PFSK-1 (cell line): ENCODE measurements at regions not wholly inside any gene's neighbourhood (a gene's known extent, or its start where the extent isn't known, plus 50 kb on each side); places are given as distances from the start of the nearest gene placed in this dataset.

ENCODE experiments used
- FOXP2 ChIP-seq: optimal IDR thresholded peaks from 2 replicates; pipeline ENCODE3; 2011; ENCODE audit warnings: borderline replicate concordance, control low read depth, inconsistent platforms; ENCODE audit not compliant: insufficient read depth; ENCODE audit errors: extremely low read length, extremely low read depth
- POLR2AphosphoS5 ChIP-seq: IDR thresholded peaks from 2 replicates; pipeline ENCODE4 v1.6.1; 2012; ENCODE audit warnings: low read depth, mild to moderate bottlenecking, control low read depth, low read length, moderate library complexity
- REST ChIP-seq, 2 experiments: IDR thresholded peaks; 2 replicates each; pipeline versions ENCODE4 v1.6.1 to v1.8.0; 2011 to 2012; ENCODE audit warnings: low read depth in 2 of 2, low read length in 2 of 2, control low read depth in 1 of 2, inconsistent platforms in 1 of 2, mild to moderate bottlenecking in 1 of 2, moderate library complexity in 1 of 2; ENCODE audit not compliant: insufficient read depth in 1 of 2
- SIN3A ChIP-seq: IDR thresholded peaks from 2 replicates; pipeline ENCODE4 v1.6.1; 2012; ENCODE audit warnings: mild to moderate bottlenecking, low read length, moderate library complexity, borderline replicate concordance; ENCODE audit not compliant: insufficient read depth

- TF ChIP-seq FOXP2 (no peak), REST (IDR thresholded peaks at IDR 0.05; ENCODE audit: insufficient read depth in 1 of 2, low read depth in 2 of 2, low read length in 2 of 2) (no peak), POLR2AphosphoS5 (no peak), SIN3A (no peak)
Observed at GRCh38 chr10:2478656-2479055, 588.7 kb upstream of the PFKP start.
